HepG2 (cell line): ENCODE measurements at regions not wholly inside any gene's neighbourhood (a gene's known extent, or its start where the extent isn't known, plus 50 kb on each side); places are given as distances from the start of the nearest gene placed in this dataset.

Experiments
- ATAC-seq: fragments of 200-7000 bp; cut with Tn5 transposase; 3 replicates; pipeline ENCODE4 v1.9.1; 2020; ENCODE audit warnings: mild to moderate bottlenecking, moderate library complexity
- BruUV-seq: library from RNA; stranded (reverse); fragments of 400-500 nt; replicated peaks from 2 replicates; lab custom pipeline; 2021; lab: Mats Ljungman, UMichigan
- CTCF ChIA-PET: fragments of 300-600 bp; formaldehyde crosslinking; extraction: SDS; loops from one replicate; lab custom pipeline; 2021; ENCODE audit warnings: low total read pairs, inconsistent platforms, low intra/inter-chr PET ratio; lab: Yijun Ruan, JAX
- POLR2A ChIA-PET: fragments of 350-600 bp; sonication (Branson Sonifier 250); formaldehyde crosslinking; loops from one replicate; lab custom pipeline; 2020; ENCODE audit warnings: antibody characterized with exemption, inconsistent platforms; lab: Yijun Ruan, JAX
- DNase-seq: peaks from one replicate; pipeline ENCODE4 v3.0.0-alpha.2; 2015; ENCODE audit warnings: low spot score
- FAIRE-seq: peaks from 3 replicates; lab custom pipeline; 2011; peaks lifted over from hg19 to GRCh38; lab: Jason Lieb, UNC
- H2AFZ ChIP-seq: one replicate; pipeline ENCODE4 v1.6.1; 2011; ENCODE audit warnings: low read length, inconsistent platforms
- H3K27ac ChIP-seq: fragments of 300-600 bp; 3 replicates; pipeline ENCODE4 v1.8.0; 2011; ENCODE audit warnings: mixed run types, mild to moderate bottlenecking, mixed read lengths, low read length, inconsistent platforms; ENCODE audit not compliant: insufficient read depth; ENCODE audit errors: extremely low read length
- H3K27me3 ChIP-seq, 2 experiments: fragments of 200-600 bp in 1 of 2; 2 replicates in 1 of 2; 3 replicates in 1 of 2; pipeline versions ENCODE4 v1.6.0 to v1.8.0; 2011; ENCODE audit warnings: low read length in 2 of 2, mild to moderate bottlenecking in 2 of 2, moderate library complexity in 2 of 2, inconsistent platforms in 1 of 2; ENCODE audit not compliant: insufficient read depth in 2 of 2, control insufficient read depth in 1 of 2
- H3K36me3 ChIP-seq, 2 experiments: fragments of 200-600 bp in 1 of 2; replicated peaks in 1 of 2; 2 replicates in 1 of 2; 3 replicates in 1 of 2; pipeline versions ENCODE4 v1.5.1 to v1.8.0; 2011; ENCODE audit warnings: low read length in 2 of 2, inconsistent platforms in 1 of 2; ENCODE audit not compliant: insufficient read depth in 2 of 2, control insufficient read depth in 1 of 2
- H3K4me1 ChIP-seq: 2 replicates; pipeline ENCODE4 v1.5.1; 2012; ENCODE audit warnings: low read length, inconsistent platforms; ENCODE audit not compliant: insufficient read depth
- H3K4me2 ChIP-seq: 2 replicates; pipeline ENCODE4 v1.6.0; 2011; ENCODE audit warnings: low read depth, low read length, inconsistent platforms
- H3K4me3 ChIP-seq, 3 experiments: fragments of 200-600 bp in 1 of 3; sonication (generic), shearing (Covaris generic) in 1 of 3; replicated peaks in 1 of 3; 2 replicates each; pipeline ENCODE4 v1.5.1; 2011 to 2016; ENCODE audit warnings: low read length in 3 of 3, inconsistent platforms in 2 of 3, low read depth in 2 of 3, mild to moderate bottlenecking in 2 of 3, control low read depth in 1 of 3, mixed read lengths in 1 of 3; ENCODE audit not compliant: insufficient read depth in 1 of 3
- H3K79me2 ChIP-seq: one replicate; pipeline ENCODE4 v1.6.1; 2011; ENCODE audit warnings: low read length, inconsistent platforms; ENCODE audit not compliant: insufficient read depth
- H3K9ac ChIP-seq: 2 replicates; pipeline ENCODE4 v1.6.0; 2011; ENCODE audit warnings: mild to moderate bottlenecking, low read depth, low read length, inconsistent platforms; ENCODE audit not compliant: insufficient read depth
- H3K9me3 ChIP-seq: 2 replicates; pipeline ENCODE4 v1.5.1; 2012; ENCODE audit warnings: mild to moderate bottlenecking, low read length
- H4K20me1 ChIP-seq: 2 replicates; pipeline ENCODE4 v1.6.0; 2011; ENCODE audit warnings: inconsistent platforms, mild to moderate bottlenecking, low read length, moderate library complexity; ENCODE audit not compliant: insufficient read depth
- ARID3A ChIP-seq: IDR thresholded peaks from 2 replicates; pipeline ENCODE4 v1.6.1; 2012; ENCODE audit warnings: low read depth, low read length, improper control_type of control experiment
- ATF7-NPFF ChIP-seq: sonication (generic); formaldehyde crosslinking; IDR thresholded peaks from 2 replicates; pipeline ENCODE4 v1.8.1; 2023; ENCODE audit warnings: mild to moderate bottlenecking, low read depth, missing genetic modification reagents, moderate library complexity
- CENPBD1 ChIP-seq: sonication (generic); formaldehyde crosslinking; IDR thresholded peaks from 2 replicates; pipeline ENCODE4 v1.8.0; 2022; ENCODE audit warnings: missing genetic modification reagents, low read depth, mild to moderate bottlenecking, borderline replicate concordance
- ETS1 ChIP-seq: sonication (generic); formaldehyde crosslinking; IDR thresholded peaks from 2 replicates; pipeline ENCODE4 v1.4.0; 2020; ENCODE audit warnings: missing genetic modification reagents
- FOXO4 ChIP-seq: sonication (generic); formaldehyde crosslinking; conservative IDR thresholded peaks from 2 replicates; pipeline ENCODE4 v1.8.1; 2023; ENCODE audit warnings: missing genetic modification reagents
- HNRNPL ChIP-seq: fragments of 200-400 bp; formaldehyde crosslinking; IDR thresholded peaks from 2 replicates; pipeline ENCODE4 v1.6.1; 2017; ENCODE audit warnings: mild to moderate bottlenecking, low read depth, low read length
- MXD3 ChIP-seq: IDR thresholded peaks from 2 replicates; pipeline ENCODE4 v1.6.1; 2016; ENCODE audit warnings: mild to moderate bottlenecking, missing biosample characterization, missing genetic modification reagents
- RNF219 ChIP-seq: sonication (generic); formaldehyde crosslinking; IDR thresholded peaks from 2 replicates; pipeline ENCODE4 v1.5.0; 2020; ENCODE audit warnings: mild to moderate bottlenecking, missing genetic modification reagents
- SIX1 ChIP-seq: sonication (generic); formaldehyde crosslinking; IDR thresholded peaks from 2 replicates; pipeline ENCODE4 v1.4.0; 2020; ENCODE audit warnings: missing genetic modification reagents, borderline replicate concordance
- SMARCE1 ChIP-seq: fragments of 450-650 bp; IDR thresholded peaks from 2 replicates; pipeline ENCODE4 v1.6.1; 2017; ENCODE audit warnings: borderline replicate concordance
- ZBTB2 ChIP-seq: sonication (generic); formaldehyde crosslinking; IDR thresholded peaks from 2 replicates; pipeline ENCODE4 v1.8.0; 2022; ENCODE audit warnings: low read depth, missing genetic modification reagents
- ZNF12 ChIP-seq: sonication (generic); formaldehyde crosslinking; IDR thresholded peaks from 2 replicates; pipeline ENCODE4 v1.5.0; 2020; ENCODE audit warnings: missing genetic modification reagents
- ZNF460 ChIP-seq: sonication (generic); formaldehyde crosslinking; IDR thresholded peaks from 2 replicates; pipeline ENCODE4 v1.5.1; 2020; ENCODE audit warnings: missing genetic modification reagents, mild to moderate bottlenecking, borderline replicate concordance
- ZNF512 ChIP-seq: sonication (generic); formaldehyde crosslinking; IDR thresholded peaks from 2 replicates; pipeline ENCODE4 v1.4.0; 2020; ENCODE audit warnings: mild to moderate bottlenecking, missing genetic modification reagents
- in situ Hi-C: cut with HindIII; loops from 2 replicates; pipeline ENCODE4 v1.10.0; 2017; ENCODE audit warnings: low pct_unique_long_range_greater_than_20kb; ENCODE audit not compliant: extremely low pct_ligation_motif_present
- intact Hi-C: fragments of 100-400 bp; cut with micrococcal nuclease; formaldehyde crosslinking; loops from one replicate; pipeline ENCODE4 v1.10.0; 2022; ENCODE audit not compliant: unreplicated experiment

GRCh38 chr5:163134061-163134460 is 303.3 kb upstream of the CCNG1 start:
- POLR2A ChIA-PET, result no interaction called here
- peaks cover 9% of the 10 kb centered on the region; the same call in 1 of the 2 replicates for H3K9me3 ChIP-seq
- TF ChIP-seq MXD3 (no peak), ZBTB2 (no peak), ETS1 (CRISPR knock-in tag) (no peak), RNF219 (CRISPR knock-in tag) (no peak), ZNF460 (no peak), CENPBD1 (CRISPR knock-in tag) (no peak), ARID3A (no peak), ZNF12 (CRISPR knock-in tag) (no peak), ZNF512 (no peak), SIX1 (CRISPR knock-in tag) (no peak), SMARCE1 (no peak), HNRNPL (no peak), FOXO4 (CRISPR knock-in tag) (no peak), ATF7-NPFF (CRISPR knock-in tag) (no peak)
- TF ChIP-seq, all 625 proteins: peak for 0
- in situ Hi-C loops, result no loop called here
- Histone ChIP-seq H3K4me1 (no peaks in the 10 kb centered on the region), H3K4me2 (no peak overlapping the region), H3K4me3 (no peak overlapping the region), H3K27me3 (no peaks in the 10 kb centered on the region), H3K27ac (no peak overlapping the region), H3K9ac (no peak overlapping the region), H2AFZ (no peak overlapping the region), H3K36me3 (no peaks in the 10 kb centered on the region), H3K79me2 (no peaks in the 10 kb centered on the region), H4K20me1 (no peaks in the 10 kb centered on the region)
- CTCF ChIA-PET, result no interaction called here
- FAIRE-seq, result no peak
- DNase-seq, result no peak
- intact Hi-C loops, result no loop called here
- no TSS peak for BruUV-seq
- ATAC-seq, result no peak
